Nephron progenitor cell (in vitro differentiated cells): ENCODE measurements at regions not wholly inside any gene's neighbourhood (a gene's known extent, or its start where the extent isn't known, plus 50 kb on each side); places are given as distances from the start of the nearest gene placed in this dataset.

Source experiments
- DNase-seq: peaks from one replicate; pipeline ENCODE4 v3.0.0; 2021
- H3K27ac Mint-ChIP-seq: 2 replicates; pipeline ENCODE4 v1.8.0; 2021; ENCODE audit warnings: mild to moderate bottlenecking, moderate library complexity, mixed read lengths
- H3K27me3 Mint-ChIP-seq: 2 replicates; pipeline ENCODE4 v1.8.0; 2021; ENCODE audit warnings: mild to moderate bottlenecking, low read depth, mixed read lengths; ENCODE audit not compliant: poor library complexity
- H3K36me3 Mint-ChIP-seq: 2 replicates; pipeline ENCODE4 v1.8.0; 2021; ENCODE audit warnings: low read depth, mixed read lengths
- H3K4me1 Mint-ChIP-seq: 2 replicates; pipeline ENCODE4 v1.8.0; 2021; ENCODE audit warnings: mixed read lengths
- H3K4me3 Mint-ChIP-seq: 2 replicates; pipeline ENCODE4 v1.8.0; 2021; ENCODE audit warnings: mild to moderate bottlenecking, moderate library complexity, mixed read lengths
- H3K9me3 Mint-ChIP-seq: 2 replicates; pipeline ENCODE4 v1.8.0; 2021; ENCODE audit warnings: mild to moderate bottlenecking, moderate library complexity, mixed read lengths
- TF ChIP-seq, protein P1 (sequence below): fragments of 200-600 bp; sonication (generic); IDR thresholded peaks from 2 replicates; pipeline ENCODE4 v1.5.0; 2021; ENCODE audit warnings: antibody characterized with exemption

DNA sequence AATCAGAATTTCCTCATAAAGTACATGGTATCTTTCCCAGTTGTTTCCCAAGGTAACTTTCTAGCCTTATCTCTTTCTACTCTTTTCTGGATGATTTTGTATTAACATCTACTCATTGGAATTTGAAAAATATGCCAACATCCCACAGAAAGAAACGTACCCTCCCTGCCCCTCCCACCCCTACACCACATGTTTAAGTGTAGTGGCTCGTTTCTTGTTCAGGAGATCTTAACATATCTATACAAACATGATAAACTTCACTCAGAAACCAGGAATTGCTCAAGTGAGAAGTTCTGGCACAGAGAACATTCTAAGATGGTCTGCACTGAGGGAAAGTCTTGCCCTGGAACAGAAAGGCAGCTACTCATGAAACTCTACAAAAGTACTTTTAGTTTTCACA, 404.7 kb downstream of the SOX2 start:
- H3K27ac Mint-ChIP-seq = no peak overlapping the region
- peaks cover 5% of the 10 kb centered on the region for H3K4me1 Mint-ChIP-seq
- no peak for DNase-seq
- H3K36me3 Mint-ChIP-seq = no peaks in the 10 kb centered on the region
- no peaks in the 10 kb centered on the region for H3K27me3 Mint-ChIP-seq
- no peaks in the 10 kb centered on the region for H3K9me3 Mint-ChIP-seq
- no peak overlapping the region for H3K4me3 Mint-ChIP-seq
- TF ChIP-seq, protein P1, sequence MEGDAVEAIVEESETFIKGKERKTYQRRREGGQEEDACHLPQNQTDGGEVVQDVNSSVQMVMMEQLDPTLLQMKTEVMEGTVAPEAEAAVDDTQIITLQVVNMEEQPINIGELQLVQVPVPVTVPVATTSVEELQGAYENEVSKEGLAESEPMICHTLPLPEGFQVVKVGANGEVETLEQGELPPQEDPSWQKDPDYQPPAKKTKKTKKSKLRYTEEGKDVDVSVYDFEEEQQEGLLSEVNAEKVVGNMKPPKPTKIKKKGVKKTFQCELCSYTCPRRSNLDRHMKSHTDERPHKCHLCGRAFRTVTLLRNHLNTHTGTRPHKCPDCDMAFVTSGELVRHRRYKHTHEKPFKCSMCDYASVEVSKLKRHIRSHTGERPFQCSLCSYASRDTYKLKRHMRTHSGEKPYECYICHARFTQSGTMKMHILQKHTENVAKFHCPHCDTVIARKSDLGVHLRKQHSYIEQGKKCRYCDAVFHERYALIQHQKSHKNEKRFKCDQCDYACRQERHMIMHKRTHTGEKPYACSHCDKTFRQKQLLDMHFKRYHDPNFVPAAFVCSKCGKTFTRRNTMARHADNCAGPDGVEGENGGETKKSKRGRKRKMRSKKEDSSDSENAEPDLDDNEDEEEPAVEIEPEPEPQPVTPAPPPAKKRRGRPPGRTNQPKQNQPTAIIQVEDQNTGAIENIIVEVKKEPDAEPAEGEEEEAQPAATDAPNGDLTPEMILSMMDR = no peak

DNA sequence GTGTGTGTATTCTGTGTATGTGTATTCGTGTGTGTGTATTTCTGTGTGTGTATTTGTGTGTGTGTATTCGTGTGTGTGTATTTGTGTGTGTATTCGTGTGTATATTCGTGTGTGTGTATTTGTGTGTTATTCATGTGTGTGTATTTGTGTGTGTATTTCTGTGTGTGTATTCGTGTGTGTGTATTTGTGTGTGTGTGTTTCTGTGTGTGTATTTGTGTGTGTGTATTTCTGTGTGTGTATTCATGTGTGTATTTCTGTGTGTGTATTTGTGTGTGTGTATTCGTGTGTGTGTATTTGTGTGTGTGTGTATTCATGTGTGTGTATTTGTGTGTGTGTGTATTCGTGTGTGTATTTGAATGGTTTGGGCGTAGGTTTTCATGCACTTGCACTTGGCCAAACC, 405.4 kb downstream of the SOX2 start:
- H3K4me1 Mint-ChIP-seq = peaks cover 5% of the 10 kb centered on the region
- no peaks in the 10 kb centered on the region for H3K36me3 Mint-ChIP-seq
- H3K27ac Mint-ChIP-seq = no peak overlapping the region
- TF ChIP-seq, protein P1 = no peak
- no peaks in the 10 kb centered on the region for H3K9me3 Mint-ChIP-seq
- no peak for DNase-seq
- H3K27me3 Mint-ChIP-seq = peaks cover 1% of the 10 kb centered on the region
- no peak overlapping the region for H3K4me3 Mint-ChIP-seq

DNA sequence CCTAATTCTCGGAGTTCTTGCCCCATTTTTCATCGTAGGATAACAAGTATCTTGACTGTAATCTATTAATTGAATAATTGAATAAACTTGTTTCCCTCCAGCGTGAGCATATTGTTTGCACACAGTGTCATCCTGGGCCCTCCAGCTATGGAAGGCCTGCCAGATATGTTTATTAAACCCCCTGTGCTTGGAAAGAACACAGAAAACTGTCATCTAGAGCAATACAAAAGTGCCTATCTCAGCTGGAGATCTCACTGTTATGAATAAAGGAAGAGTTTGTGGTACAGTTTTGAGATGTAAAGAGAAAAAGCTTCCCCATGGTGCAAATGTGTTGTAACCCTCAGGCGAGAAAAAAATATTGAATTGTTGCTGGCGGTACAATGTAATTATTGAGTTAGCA, 405.9 kb downstream of the SOX2 start:
- no peak for DNase-seq
- Mint-ChIP-seq H3K27me3 (peaks cover 3% of the 10 kb centered on the region), H3K9me3 (no peaks in the 10 kb centered on the region), H3K36me3 (no peaks in the 10 kb centered on the region), H3K4me1 (peaks cover 5% of the 10 kb centered on the region), H3K27ac (no peak overlapping the region), H3K4me3 (no peak overlapping the region)
- TF ChIP-seq, protein P1 = no peak

DNA sequence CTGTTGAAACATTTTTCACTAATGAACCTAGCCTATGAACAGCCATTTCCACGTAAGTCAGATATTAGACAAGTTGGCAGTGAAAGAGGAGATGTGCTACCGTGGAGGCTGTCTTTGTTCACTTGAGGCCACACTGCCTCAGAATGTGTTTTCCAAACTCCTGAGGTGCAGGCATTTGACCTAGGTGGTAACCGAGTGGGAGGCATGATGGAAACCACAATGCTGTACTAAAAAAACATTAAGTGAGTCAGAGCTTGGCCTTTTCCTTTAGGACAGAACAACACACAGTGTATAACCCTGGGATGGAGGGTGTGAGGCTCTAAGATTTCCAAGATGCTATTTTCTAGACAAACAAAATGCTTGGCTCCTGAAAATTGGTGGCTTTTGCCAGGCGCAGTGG, 406.3 kb downstream of the SOX2 start:
- Mint-ChIP-seq H3K36me3 (no peaks in the 10 kb centered on the region), H3K27ac (no peak overlapping the region)

DNA sequence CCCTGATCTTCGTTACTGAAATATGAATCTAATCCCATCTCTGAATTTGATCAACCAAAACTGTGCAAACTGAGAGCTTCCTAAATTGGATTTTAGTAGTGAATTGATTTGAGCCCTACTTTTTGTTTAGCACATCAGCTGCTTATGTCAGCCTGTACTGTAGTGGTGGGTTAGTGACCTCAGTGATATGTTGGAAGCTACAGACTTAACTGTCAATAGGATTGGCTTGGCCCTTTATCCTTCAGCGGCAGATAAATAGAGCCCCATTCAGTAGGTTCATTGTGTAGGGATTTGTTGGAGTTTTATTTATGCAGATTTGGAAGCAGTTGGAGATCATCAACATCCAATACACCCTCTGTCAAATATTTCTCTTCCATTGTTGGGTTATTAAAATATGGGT, 409.7 kb downstream of the SOX2 start:
- Mint-ChIP-seq H3K4me1 (peaks cover 5% of the 10 kb centered on the region), H3K27me3 (peaks cover 3% of the 10 kb centered on the region), H3K36me3 (no peaks in the 10 kb centered on the region), H3K9me3 (no peaks in the 10 kb centered on the region), H3K4me3 (no peak overlapping the region), H3K27ac (no peak overlapping the region)
- TF ChIP-seq, protein P1 = no peak
- DNase-seq = no peak

More for the DNA sequence above, 406.3 kb downstream of the SOX2 start:
- Mint-ChIP-seq H3K27me3 (peaks cover 3% of the 10 kb centered on the region), H3K4me1 (peaks cover 5% of the 10 kb centered on the region), H3K4me3 (no peak overlapping the region), H3K9me3 (no peaks in the 10 kb centered on the region)
- DNase-seq = no peak
- TF ChIP-seq, protein P1 = no peak

DNA sequence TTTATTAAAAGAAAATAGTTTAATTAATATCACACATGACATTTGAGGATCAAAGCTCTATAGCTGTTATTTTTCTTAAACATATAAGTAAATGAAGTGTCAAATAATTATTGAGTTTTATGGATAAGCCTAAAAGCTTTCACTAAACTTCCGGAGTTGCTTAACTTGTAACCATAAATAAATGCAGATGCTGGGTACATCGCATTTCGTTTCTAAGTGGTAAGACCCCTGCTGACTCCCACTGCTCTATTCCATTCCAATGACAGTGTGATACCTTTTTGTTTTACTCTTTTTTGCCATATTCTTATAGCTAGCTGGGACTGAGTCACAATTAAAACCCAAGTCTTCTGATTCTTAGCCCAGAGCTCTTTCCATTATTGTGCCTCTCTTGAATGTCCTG, 411.1 kb downstream of the SOX2 start:
- no peak overlapping the region for H3K27ac Mint-ChIP-seq
- H3K27me3 Mint-ChIP-seq = peaks cover 3% of the 10 kb centered on the region
- peaks cover 10% of the 10 kb centered on the region for H3K4me1 Mint-ChIP-seq
- TF ChIP-seq, protein P1 = no peak
- H3K36me3 Mint-ChIP-seq = no peaks in the 10 kb centered on the region
- no peak overlapping the region for H3K4me3 Mint-ChIP-seq
- no peaks in the 10 kb centered on the region for H3K9me3 Mint-ChIP-seq
- DNase-seq = no peak
